ENCODE measurements at regions not wholly inside any gene's neighbourhood (a gene's known extent, or its start where the extent isn't known, plus 50 kb on each side); places are given as distances from the start of the nearest gene placed in this dataset.
"Not testable (repeated sequence)": the region's sequence is repeated elsewhere in the genome, so short reads cannot be mapped to it uniquely, and the experiment has no call there.

- DNase-seq (ENCODE audit: low spot score): no peak
Measured at GRCh38 chr3:181987736-181988135, 276.0 kb downstream of the SOX2 start.

GRCh38 chr3:181998828-181999227, 287.1 kb downstream of the SOX2 start:
- DNase-seq (ENCODE audit: low spot score): no peak

GRCh38 chr3:181999314-181999713, 287.6 kb downstream of the SOX2 start:
- DNase-seq (ENCODE audit: low spot score): no peak

GRCh38 chr3:182000447-182000846, 288.7 kb downstream of the SOX2 start:
- DNase-seq (ENCODE audit: low spot score): no peak

- no peak for DNase-seq (ENCODE audit: low spot score)
Measured at GRCh38 chr3:182005219-182005618, 293.5 kb downstream of the SOX2 start.

GRCh38 chr3:182005701-182006100, 294.0 kb downstream of the SOX2 start:
- no peak for DNase-seq (ENCODE audit: low spot score)

- no peak for DNase-seq (ENCODE audit: low spot score)
Measured at GRCh38 chr3:182006431-182006830, 294.7 kb downstream of the SOX2 start.

GRCh38 chr3:182007441-182007840, 295.7 kb downstream of the SOX2 start:
- DNase-seq (ENCODE audit: low spot score): no peak

- no peak for DNase-seq (ENCODE audit: low spot score)
Measured at GRCh38 chr3:182018361-182018760, 306.6 kb downstream of the SOX2 start.

GRCh38 chr3:182019926-182020325, 308.2 kb downstream of the SOX2 start:
- no peak for DNase-seq (ENCODE audit: low spot score)

- DNase-seq (ENCODE audit: low spot score): no peak
Measured at GRCh38 chr3:182023843-182024242, 312.1 kb downstream of the SOX2 start.

GRCh38 chr3:182027366-182027765, 315.6 kb downstream of the SOX2 start:
- no peak for DNase-seq (ENCODE audit: low spot score)

GRCh38 chr3:182028081-182028480, 316.4 kb downstream of the SOX2 start:
- no peak for DNase-seq (ENCODE audit: low spot score)

GRCh38 chr3:182034231-182034630, 322.5 kb downstream of the SOX2 start:
- not testable (repeated sequence) for DNase-seq (ENCODE audit: low spot score)

- no peak for DNase-seq (ENCODE audit: low spot score)
Measured at GRCh38 chr3:182035324-182035723, 323.6 kb downstream of the SOX2 start.

- DNase-seq (ENCODE audit: low spot score): no peak
Measured at GRCh38 chr3:182036382-182036781, 324.7 kb downstream of the SOX2 start.

GRCh38 chr3:182041668-182042291, 330.1 kb downstream of the SOX2 start:
- DNase-seq (ENCODE audit: low spot score): no peak

- DNase-seq (ENCODE audit: low spot score): no peak
Measured at GRCh38 chr3:182045736-182046135, 334.0 kb downstream of the SOX2 start.

- DNase-seq (ENCODE audit: low spot score): no peak
Measured at GRCh38 chr3:182046166-182046764, 334.5 kb downstream of the SOX2 start.

- DNase-seq (ENCODE audit: low spot score): no peak
Measured at GRCh38 chr3:182050932-182051331, 339.2 kb downstream of the SOX2 start.

- DNase-seq (ENCODE audit: low spot score): no peak
Measured at GRCh38 chr3:182052332-182052731, 340.6 kb downstream of the SOX2 start.

GRCh38 chr3:182052757-182053156, 341.0 kb downstream of the SOX2 start:
- no peak for DNase-seq (ENCODE audit: low spot score)

GRCh38 chr3:182058488-182058887, 346.8 kb downstream of the SOX2 start:
- no peak for DNase-seq (ENCODE audit: low spot score)

GRCh38 chr3:182063742-182064141, 352.0 kb downstream of the SOX2 start:
- DNase-seq (ENCODE audit: low spot score): no peak

Measured in hepatic stellate cell (primary cell).